GM18499 (cell line): ENCODE measurements at regions not wholly inside any gene's neighbourhood (a gene's known extent, or its start where the extent isn't known, plus 50 kb on each side); places are given as distances from the start of the nearest gene placed in this dataset.
"Not testable (repeated sequence)": the region's sequence is repeated elsewhere in the genome, so short reads cannot be mapped to it uniquely, and the experiment has no call there.

Experiments used
- ATAC-seq: cut with Tn5 transposase; IDR thresholded peaks from one replicate; pipeline ENCODE4 v1.9.1; 2021; ENCODE audit warnings: moderate number of reproducible peaks; ENCODE audit not compliant: insufficient read depth, unreplicated experiment

GRCh38 chr5:118518720-118519119, 469.6 kb downstream of the DTWD2 start:
- no peak for ATAC-seq

GRCh38 chr5:118511846-118512245, 476.5 kb downstream of the DTWD2 start:
- no peak for ATAC-seq

- peak; percentile 95 for ATAC-seq
Observed at GRCh38 chr5:118506217-118506852, 482.0 kb downstream of the DTWD2 start.

- ATAC-seq, result not testable (repeated sequence)
Observed at GRCh38 chr5:118502232-118502631, 486.1 kb downstream of the DTWD2 start.

- no peak for ATAC-seq
Observed at GRCh38 chr5:118491351-118491750, 497.0 kb downstream of the DTWD2 start.

- ATAC-seq, result no peak
Observed at GRCh38 chr5:118486647-118487225, 501.6 kb downstream of the DTWD2 start.

- ATAC-seq, result no peak
Observed at GRCh38 chr5:118479285-118479684, 509.1 kb downstream of the DTWD2 start.

- no peak for ATAC-seq
Observed at GRCh38 chr5:118478852-118479251, 509.5 kb downstream of the DTWD2 start.

GRCh38 chr5:118468085-118468484, 520.3 kb downstream of the DTWD2 start:
- no peak for ATAC-seq

GRCh38 chr5:118467103-118467502, 521.2 kb downstream of the DTWD2 start:
- ATAC-seq, result no peak

- ATAC-seq, result no peak
Observed at GRCh38 chr5:118466418-118466817, 521.9 kb downstream of the DTWD2 start.

- not testable (repeated sequence) for ATAC-seq
Observed at GRCh38 chr5:118462276-118462675, 526.1 kb downstream of the DTWD2 start.

GRCh38 chr5:118461436-118461835, 526.9 kb downstream of the DTWD2 start:
- ATAC-seq, result no peak

GRCh38 chr5:118459490-118459889, 528.9 kb downstream of the DTWD2 start:
- ATAC-seq, result no peak

GRCh38 chr5:118456085-118456484, 532.3 kb downstream of the DTWD2 start:
- no peak for ATAC-seq

- no peak for ATAC-seq
Observed at GRCh38 chr5:118451697-118452247, 536.6 kb downstream of the DTWD2 start.

GRCh38 chr5:118450554-118451332, 537.6 kb downstream of the DTWD2 start:
- no peak for ATAC-seq

- no peak for ATAC-seq
Observed at GRCh38 chr5:118447350-118447749, 541.0 kb downstream of the DTWD2 start.

GRCh38 chr5:118441956-118442355, 546.4 kb downstream of the DTWD2 start:
- no peak for ATAC-seq

- ATAC-seq, result no peak
Observed at GRCh38 chr5:118441034-118441433, 547.3 kb downstream of the DTWD2 start.

- no peak for ATAC-seq
Observed at GRCh38 chr5:118440496-118440895, 547.9 kb downstream of the DTWD2 start.
